Sigmoid colon (tissue), 4 donors: ENCODE measurements at regions not wholly inside any gene's neighbourhood (a gene's known extent, or its start where the extent isn't known, plus 50 kb on each side); places are given as distances from the start of the nearest gene placed in this dataset.

Source experiments
- EP300 ChIP-seq, 4 donors: sonication (generic); formaldehyde crosslinking; IDR thresholded peaks; one replicate each; pipeline ENCODE4 v1.6.1; 2017; ENCODE audit warnings: antibody characterized with exemption in 4 of 4
- TF ChIP-seq, protein P1 (sequence below), 4 experiments: fragments of 450-650 bp in 3 of 4; fragments of 200-600 bp in 1 of 4; IDR thresholded peaks; one replicate each; pipeline ENCODE4 v1.5.1; 2016 to 2019; ENCODE audit warnings: antibody characterized with exemption in 4 of 4, mild to moderate bottlenecking in 3 of 4, moderate library complexity in 2 of 4

DNA sequence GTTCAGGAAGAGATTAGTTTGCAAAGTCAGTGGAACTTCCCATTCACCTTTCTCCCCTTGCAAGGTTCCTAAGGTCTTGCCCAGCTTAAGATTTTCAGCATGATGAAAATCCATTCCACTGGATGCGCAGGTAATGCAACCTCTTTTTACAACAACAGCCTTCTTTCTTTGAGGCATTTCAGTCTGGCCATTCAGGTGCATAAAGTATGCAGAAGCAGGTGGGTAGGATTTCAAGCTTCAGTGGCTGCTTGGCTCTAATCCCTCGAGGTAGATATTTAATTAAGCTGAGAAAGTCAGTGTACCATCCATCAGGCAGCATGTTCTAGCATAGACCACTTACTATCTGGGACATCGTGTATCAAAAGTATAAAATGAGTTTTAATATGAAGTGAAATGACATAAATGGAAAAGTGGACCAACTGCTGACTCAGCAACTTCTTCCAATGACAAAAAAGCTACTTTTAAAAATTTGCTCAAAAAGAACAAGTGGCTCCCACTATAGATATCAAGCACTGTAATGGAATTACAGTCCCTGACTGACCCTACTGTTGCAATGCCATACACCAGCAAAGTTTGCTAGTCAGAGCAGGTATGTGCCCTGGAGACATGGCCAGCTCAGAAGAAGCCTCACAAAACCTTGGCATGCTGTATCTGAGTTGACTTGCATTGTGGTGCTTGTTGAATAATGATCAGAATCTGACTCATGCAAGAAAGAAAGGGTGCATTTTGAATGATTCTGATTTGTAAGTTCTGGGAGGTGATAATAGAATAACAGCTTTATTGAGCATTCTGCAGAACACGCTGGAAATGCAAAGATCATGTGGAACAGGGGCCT is 459.9 kb upstream of the MCTP2 start:
- TF ChIP-seq, protein P1, sequence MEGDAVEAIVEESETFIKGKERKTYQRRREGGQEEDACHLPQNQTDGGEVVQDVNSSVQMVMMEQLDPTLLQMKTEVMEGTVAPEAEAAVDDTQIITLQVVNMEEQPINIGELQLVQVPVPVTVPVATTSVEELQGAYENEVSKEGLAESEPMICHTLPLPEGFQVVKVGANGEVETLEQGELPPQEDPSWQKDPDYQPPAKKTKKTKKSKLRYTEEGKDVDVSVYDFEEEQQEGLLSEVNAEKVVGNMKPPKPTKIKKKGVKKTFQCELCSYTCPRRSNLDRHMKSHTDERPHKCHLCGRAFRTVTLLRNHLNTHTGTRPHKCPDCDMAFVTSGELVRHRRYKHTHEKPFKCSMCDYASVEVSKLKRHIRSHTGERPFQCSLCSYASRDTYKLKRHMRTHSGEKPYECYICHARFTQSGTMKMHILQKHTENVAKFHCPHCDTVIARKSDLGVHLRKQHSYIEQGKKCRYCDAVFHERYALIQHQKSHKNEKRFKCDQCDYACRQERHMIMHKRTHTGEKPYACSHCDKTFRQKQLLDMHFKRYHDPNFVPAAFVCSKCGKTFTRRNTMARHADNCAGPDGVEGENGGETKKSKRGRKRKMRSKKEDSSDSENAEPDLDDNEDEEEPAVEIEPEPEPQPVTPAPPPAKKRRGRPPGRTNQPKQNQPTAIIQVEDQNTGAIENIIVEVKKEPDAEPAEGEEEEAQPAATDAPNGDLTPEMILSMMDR (IDR thresholded peaks at IDR 0.05): no peak
- TF ChIP-seq EP300 (IDR thresholded peaks at IDR 0.05): no peak
